SH-SY5Y (cell line): ENCODE measurements at regions not wholly inside any gene's neighbourhood (a gene's known extent, or its start where the extent isn't known, plus 50 kb on each side); places are given as distances from the start of the nearest gene placed in this dataset.

Experiments
- GATA2 ChIP-seq: IDR thresholded peaks from 2 replicates; pipeline ENCODE4 v1.6.1; 2011; ENCODE audit warnings: mild to moderate bottlenecking, low read depth, low read length
- GATA3 ChIP-seq: IDR thresholded peaks from 2 replicates; pipeline ENCODE4 v1.6.1; 2011; ENCODE audit warnings: low read depth, mild to moderate bottlenecking, low read length, moderate library complexity

- TF ChIP-seq GATA3: no peak
- TF ChIP-seq GATA2: no peak
Observed at GRCh38 chr7:45255187-45255586, 97.6 kb downstream of the RAMP3 start.

DNA sequence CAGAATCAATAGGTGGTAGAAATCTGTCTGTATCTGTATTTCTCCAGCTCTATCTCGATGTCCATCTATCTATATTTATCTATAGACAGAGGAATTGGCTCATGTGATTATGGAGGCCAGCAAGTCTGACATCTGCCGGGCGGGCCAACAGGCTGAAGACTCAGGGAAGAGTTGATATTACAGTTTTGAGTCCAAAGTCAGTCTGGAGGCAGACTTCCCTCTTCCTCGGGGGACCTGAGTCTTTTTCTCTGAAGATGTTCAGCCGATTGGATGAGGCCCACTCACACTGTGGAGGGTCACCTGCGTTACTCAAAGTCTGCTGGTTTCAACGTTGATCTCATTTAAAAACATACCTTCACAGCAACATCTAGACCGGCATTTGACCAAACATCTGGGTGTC, 98.7 kb downstream of the RAMP3 start:
- TF ChIP-seq GATA2 (no peak), GATA3 (no peak)

DNA sequence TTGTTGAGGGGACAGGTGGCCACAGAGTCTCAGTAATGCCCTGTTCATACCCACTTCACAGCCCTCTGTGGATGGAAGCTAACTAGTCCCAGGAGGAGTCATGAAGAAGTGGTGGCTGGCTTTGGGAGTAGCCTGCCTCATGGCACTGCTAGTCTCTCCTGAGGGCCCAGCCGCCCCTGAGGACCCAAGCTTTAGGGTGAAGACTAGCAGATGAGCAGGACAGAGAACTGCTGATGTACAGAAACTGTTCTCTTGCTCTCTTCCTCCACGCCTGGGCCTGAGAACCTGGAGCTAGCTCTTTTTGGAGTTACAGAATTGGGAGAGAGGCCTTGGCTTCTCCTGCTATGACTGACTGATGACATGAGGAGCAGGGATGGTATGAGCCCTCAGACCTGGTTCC, 99.2 kb downstream of the RAMP3 start:
- TF ChIP-seq GATA2: no peak
- no peak for TF ChIP-seq GATA3

- TF ChIP-seq GATA3 (no peak), GATA2 (no peak)
Observed at GRCh38 chr7:45257284-45257683, 99.7 kb downstream of the RAMP3 start.

DNA sequence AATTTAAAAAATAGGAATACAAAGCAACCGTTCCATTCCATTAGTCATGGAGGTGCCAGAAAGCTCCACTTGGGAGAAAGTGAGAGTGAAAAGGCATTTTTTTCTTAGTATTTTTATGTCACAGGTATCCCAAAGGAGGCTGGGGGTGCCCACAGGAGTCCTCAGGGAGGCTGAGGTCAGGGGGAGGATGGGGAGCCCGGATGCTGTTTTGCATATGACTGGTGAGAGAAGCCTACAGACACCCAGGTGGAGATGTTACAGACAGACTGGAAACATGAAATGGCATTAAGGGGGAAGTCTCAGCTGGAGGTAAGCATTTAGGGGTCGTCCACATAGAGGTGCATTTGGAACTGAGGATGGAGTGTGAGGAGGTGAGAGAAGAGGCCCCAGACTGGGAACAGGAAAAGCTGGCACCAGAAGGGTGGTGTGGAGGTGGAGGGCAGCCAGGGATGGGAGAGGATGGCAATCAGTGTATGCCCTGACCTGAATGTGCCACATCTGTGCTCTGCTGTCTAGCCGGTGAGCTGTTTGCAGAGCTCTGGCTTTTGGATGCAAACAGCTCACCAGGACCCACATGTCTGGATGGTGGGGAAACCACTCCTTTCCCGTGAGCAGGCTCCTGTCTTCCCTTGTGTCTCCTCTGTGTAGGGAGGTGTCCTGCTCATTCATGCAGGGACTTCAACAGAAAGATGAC, 101.1 kb downstream of the RAMP3 start:
- TF ChIP-seq GATA3: no peak
- TF ChIP-seq GATA2: no peak

- TF ChIP-seq GATA3 (no peak), GATA2 (no peak)
Observed at GRCh38 chr7:45259227-45259596, 101.6 kb downstream of the RAMP3 start.

- TF ChIP-seq GATA2 (no peak), GATA3 (no peak)
Observed at GRCh38 chr7:45259966-45260646, 102.5 kb downstream of the RAMP3 start.

DNA sequence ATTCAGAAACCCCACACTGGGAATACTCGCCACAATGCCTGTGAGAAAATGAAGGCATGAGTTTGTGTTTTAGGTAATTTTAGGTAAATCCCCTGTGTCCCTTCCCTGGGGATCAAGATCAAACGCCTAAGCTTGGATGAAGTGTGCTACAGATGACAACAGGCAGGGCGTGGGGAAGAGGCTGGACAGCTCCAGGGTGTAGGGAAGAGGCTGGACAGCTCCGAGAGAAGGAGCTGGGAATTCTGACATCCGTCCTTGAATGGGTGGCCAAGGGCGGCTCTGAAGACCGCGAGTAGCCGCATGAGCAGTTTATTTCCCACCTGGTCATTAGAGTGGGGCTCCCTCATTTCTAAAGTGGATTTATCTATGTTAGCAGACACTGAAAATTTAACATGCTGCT, 109.7 kb downstream of the RAMP3 start:
- TF ChIP-seq GATA3 (no peak), GATA2 (no peak)

- no peak for TF ChIP-seq GATA3
- TF ChIP-seq GATA2: no peak
Observed at GRCh38 chr7:45268013-45268412, 110.4 kb downstream of the RAMP3 start.

- no peak for TF ChIP-seq GATA3
- TF ChIP-seq GATA2: no peak
Observed at GRCh38 chr7:45269192-45269591, 111.6 kb downstream of the RAMP3 start.

DNA sequence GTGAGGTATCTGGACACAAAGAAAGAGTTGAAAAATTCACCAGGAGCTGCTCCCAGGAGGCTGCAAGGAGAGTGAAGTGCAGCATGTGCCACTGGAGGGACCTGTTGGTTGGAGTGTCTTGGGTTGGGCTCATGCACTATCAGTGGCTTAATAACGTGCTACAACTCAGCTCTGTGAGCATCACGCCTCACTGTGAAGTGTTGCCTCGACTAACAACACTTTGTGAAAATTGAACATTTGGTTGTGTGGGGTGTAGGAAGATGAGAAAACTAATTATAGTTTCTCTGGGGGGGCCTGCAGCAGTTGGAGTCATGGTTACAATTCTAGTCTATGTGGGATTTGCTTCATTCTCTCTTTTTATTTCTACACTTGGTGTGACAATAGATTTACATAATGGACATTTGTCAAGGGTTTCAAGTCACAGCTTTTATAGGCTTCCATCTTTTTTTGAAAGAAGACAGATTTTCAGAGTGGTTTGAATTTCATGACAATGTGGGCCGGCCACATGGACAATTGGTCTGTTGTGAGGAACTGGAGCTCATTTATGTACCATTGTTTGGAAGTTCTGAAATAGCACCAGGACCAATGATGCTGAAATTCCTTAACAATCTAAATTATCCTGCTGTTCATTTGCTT, 121.3 kb downstream of the RAMP3 start:
- TF ChIP-seq GATA3: no peak
- no peak for TF ChIP-seq GATA2

DNA sequence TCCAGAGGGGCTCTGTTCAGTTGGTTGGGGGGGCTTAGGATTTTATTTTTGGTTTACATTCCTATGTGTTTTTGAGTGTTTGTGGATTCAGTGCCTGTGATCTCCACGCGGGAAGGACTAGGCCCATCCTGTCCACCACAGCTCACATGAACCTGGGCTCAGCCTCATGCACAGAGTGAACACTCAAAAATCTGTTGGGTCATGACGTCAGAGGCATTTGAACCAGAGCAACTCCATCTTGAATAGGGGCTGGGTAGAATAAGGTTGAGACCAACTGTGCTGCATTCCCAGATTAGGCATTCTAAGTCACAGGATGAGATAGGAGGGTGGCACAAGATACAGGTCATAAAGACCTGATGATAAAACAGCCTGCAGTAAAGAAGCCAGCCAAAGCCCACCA, 133.3 kb downstream of the RAMP3 start:
- TF ChIP-seq GATA2: no peak
- no peak for TF ChIP-seq GATA3

GRCh38 chr7:45292481-45292880, 134.9 kb downstream of the RAMP3 start:
- TF ChIP-seq GATA3 (no peak), GATA2 (no peak)

DNA sequence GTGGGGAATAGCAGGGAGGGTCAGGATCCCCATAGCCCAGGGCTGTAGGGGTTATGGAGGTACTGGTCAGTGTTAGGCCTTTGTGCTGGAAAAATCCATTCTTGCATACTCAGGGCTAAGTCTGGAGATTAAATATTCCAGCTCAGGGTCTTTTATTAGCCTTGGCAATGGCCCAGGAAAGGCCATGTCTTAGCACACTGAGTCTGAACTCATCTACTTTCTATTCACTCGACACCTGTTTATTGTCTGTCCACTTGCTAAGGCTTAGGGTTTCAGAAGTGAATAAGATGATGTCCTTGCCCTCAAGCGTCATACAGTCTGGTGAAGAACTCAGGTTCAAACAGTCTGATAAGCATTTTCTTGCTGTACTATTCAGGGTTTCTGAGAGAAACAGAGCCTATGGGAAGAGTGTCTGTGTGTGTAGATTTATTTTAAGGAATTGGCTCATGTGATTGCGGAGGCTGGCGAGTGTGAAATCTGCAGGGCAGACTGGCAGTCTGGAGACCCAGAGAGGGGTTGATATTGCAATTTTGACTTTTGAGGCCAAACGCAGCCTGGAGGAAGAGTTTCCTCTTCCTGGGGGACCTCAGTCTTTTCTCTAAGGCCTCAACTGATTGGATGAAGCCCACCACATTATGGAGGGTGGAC, 135.8 kb downstream of the RAMP3 start:
- TF ChIP-seq GATA3: no peak
- TF ChIP-seq GATA2: no peak
